Caco-2 (cell line): ENCODE measurements at regions not wholly inside any gene's neighbourhood (a gene's known extent, or its start where the extent isn't known, plus 50 kb on each side); places are given as distances from the start of the nearest gene placed in this dataset.

ENCODE experiments used
- BruUV-seq: library from RNA; stranded (reverse); fragments of 400-500 nt; replicated peaks from 2 replicates; lab custom pipeline; 2021; lab: Mats Ljungman, UMichigan
- CTCF ChIA-PET: fragments of 300-600 bp; sonication (Branson Sonifier 250); formaldehyde crosslinking; loops from one replicate; lab custom pipeline; 2022; ENCODE audit warnings: antibody characterized with exemption; lab: Charles Lee
- POLR2A ChIA-PET: fragments of 300-600 bp; sonication (Branson Sonifier 250); formaldehyde crosslinking; loops from one replicate; lab custom pipeline; 2022; ENCODE audit warnings: antibody characterized with exemption; lab: Charles Lee
- DNase-seq, 2 experiments: peaks; one replicate each; pipeline versions ENCODE4 v3.0.0 to v3.0.0-alpha.2; 2020 to 2022
- H3K27me3 ChIP-seq: replicated peaks from 2 replicates; pipeline ENCODE4 v1.6.0; 2011; ENCODE audit warnings: low read length; ENCODE audit not compliant: control insufficient read depth, insufficient read depth
- H3K36me3 ChIP-seq: 2 replicates; pipeline ENCODE4 v1.5.1; 2011; ENCODE audit warnings: low read length; ENCODE audit not compliant: control insufficient read depth, insufficient read depth
- H3K4me1 ChIP-seq: fragments of 250-450 bp; sonication (Bioruptor Pico); 2 replicates; pipeline ENCODE4 v1.5.1; 2020; ENCODE audit warnings: mild to moderate bottlenecking
- H3K4me3 ChIP-seq: 2 replicates; pipeline ENCODE4 v1.5.1; 2011; ENCODE audit warnings: low read depth, mild to moderate bottlenecking, control low read depth, low read length
- H3K9me3 ChIP-seq: fragments of 250-450 bp; sonication (Bioruptor Pico); 2 replicates; pipeline ENCODE4 v1.5.1; 2020; ENCODE audit warnings: mild to moderate bottlenecking, moderate library complexity
- H3K27ac Mint-ChIP-seq: one replicate; pipeline ENCODE4 v1.8.0; 2022; ENCODE audit warnings: mixed read lengths; ENCODE audit not compliant: unreplicated experiment
- H3K27me3 Mint-ChIP-seq: one replicate; pipeline ENCODE4 v1.8.0; 2022; ENCODE audit warnings: mixed read lengths; ENCODE audit not compliant: insufficient read depth, unreplicated experiment
- H3K36me3 Mint-ChIP-seq: one replicate; pipeline ENCODE4 v1.8.0; 2022; ENCODE audit warnings: mild to moderate bottlenecking, mixed read lengths; ENCODE audit not compliant: insufficient read depth, unreplicated experiment
- H3K4me1 Mint-ChIP-seq: one replicate; pipeline ENCODE4 v1.8.0; 2022; ENCODE audit warnings: low read depth, mixed read lengths; ENCODE audit not compliant: unreplicated experiment
- H3K4me3 Mint-ChIP-seq: one replicate; pipeline ENCODE4 v1.8.0; 2022; ENCODE audit warnings: mild to moderate bottlenecking, moderate library complexity, mixed read lengths; ENCODE audit not compliant: unreplicated experiment
- H3K9me3 Mint-ChIP-seq: one replicate; pipeline ENCODE4 v1.8.0; 2022; ENCODE audit warnings: mixed read lengths; ENCODE audit not compliant: unreplicated experiment
- intact Hi-C: fragments of 100-400 bp; cut with micrococcal nuclease; formaldehyde crosslinking; loops from one replicate; pipeline ENCODE4 v1.10.0; 2022; ENCODE audit not compliant: unreplicated experiment
- TF ChIP-seq, protein P1 (sequence below), 2 experiments: fragments of 200-600 bp in 1 of 2; IDR thresholded peaks; 1 replicate in 1 of 2; 2 replicates in 1 of 2; pipeline versions ENCODE4 v1.5.1 to v1.8.0; 2011 to 2022; ENCODE audit warnings: antibody characterized with exemption in 1 of 2, control low read depth in 1 of 2, inconsistent platforms in 1 of 2, low read depth in 1 of 2, low read length in 1 of 2, mild to moderate bottlenecking in 1 of 2, moderate library complexity in 1 of 2; ENCODE audit not compliant: insufficient read depth in 1 of 2, severe bottlenecking in 1 of 2, unreplicated experiment in 1 of 2

DNA sequence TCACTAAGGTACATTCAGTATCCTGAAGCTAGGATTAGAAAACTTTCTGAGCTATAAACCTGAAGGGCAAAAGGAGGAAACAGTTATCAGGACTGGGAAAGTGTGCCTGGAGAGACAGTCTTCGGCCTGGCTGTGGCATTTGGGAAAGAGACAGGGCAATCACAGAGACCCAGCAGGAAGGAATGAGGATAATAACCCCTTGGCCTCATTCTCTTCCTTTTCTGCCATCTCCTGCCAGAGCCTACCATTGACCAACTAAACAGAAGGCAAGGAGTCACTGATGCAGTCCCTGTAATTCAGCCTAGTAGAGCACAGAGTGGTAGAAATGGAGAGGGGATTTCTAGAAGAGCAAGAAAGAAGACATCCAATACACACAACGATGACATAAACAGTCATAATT is 359.4 kb downstream of the HDGFL1 start:
- Mint-ChIP-seq H3K4me3 (no peak overlapping the region), H3K27me3 (no peaks in the 10 kb centered on the region), H3K9me3 (no peaks in the 10 kb centered on the region), H3K27ac (no peak overlapping the region), H3K36me3 (peaks cover 5% of the 10 kb centered on the region), H3K4me1 (peaks cover 24% of the 10 kb centered on the region)
- TF ChIP-seq, protein P1, sequence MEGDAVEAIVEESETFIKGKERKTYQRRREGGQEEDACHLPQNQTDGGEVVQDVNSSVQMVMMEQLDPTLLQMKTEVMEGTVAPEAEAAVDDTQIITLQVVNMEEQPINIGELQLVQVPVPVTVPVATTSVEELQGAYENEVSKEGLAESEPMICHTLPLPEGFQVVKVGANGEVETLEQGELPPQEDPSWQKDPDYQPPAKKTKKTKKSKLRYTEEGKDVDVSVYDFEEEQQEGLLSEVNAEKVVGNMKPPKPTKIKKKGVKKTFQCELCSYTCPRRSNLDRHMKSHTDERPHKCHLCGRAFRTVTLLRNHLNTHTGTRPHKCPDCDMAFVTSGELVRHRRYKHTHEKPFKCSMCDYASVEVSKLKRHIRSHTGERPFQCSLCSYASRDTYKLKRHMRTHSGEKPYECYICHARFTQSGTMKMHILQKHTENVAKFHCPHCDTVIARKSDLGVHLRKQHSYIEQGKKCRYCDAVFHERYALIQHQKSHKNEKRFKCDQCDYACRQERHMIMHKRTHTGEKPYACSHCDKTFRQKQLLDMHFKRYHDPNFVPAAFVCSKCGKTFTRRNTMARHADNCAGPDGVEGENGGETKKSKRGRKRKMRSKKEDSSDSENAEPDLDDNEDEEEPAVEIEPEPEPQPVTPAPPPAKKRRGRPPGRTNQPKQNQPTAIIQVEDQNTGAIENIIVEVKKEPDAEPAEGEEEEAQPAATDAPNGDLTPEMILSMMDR (IDR thresholded peaks at IDR 0.05; ENCODE audit: insufficient read depth in 1 of 2, low read depth in 1 of 2, low read length in 1 of 2, severe bottlenecking in 1 of 2, unreplicated experiment in 1 of 2), result no peak
- H3K9me3 ChIP-seq, result no peaks in the 10 kb centered on the region
- CTCF ChIA-PET, result no interaction called here
- no peaks in the 10 kb centered on the region for H3K27me3 ChIP-seq
- BruUV-seq, result no TSS peak
- intact Hi-C loops, result no loop called here
- no peak for DNase-seq
- no peak overlapping the region for H3K4me3 ChIP-seq
- H3K36me3 ChIP-seq, result no peaks in the 10 kb centered on the region
- POLR2A ChIA-PET, result no interaction called here
- H3K4me1 ChIP-seq, result peaks cover 29% of the 10 kb centered on the region

DNA sequence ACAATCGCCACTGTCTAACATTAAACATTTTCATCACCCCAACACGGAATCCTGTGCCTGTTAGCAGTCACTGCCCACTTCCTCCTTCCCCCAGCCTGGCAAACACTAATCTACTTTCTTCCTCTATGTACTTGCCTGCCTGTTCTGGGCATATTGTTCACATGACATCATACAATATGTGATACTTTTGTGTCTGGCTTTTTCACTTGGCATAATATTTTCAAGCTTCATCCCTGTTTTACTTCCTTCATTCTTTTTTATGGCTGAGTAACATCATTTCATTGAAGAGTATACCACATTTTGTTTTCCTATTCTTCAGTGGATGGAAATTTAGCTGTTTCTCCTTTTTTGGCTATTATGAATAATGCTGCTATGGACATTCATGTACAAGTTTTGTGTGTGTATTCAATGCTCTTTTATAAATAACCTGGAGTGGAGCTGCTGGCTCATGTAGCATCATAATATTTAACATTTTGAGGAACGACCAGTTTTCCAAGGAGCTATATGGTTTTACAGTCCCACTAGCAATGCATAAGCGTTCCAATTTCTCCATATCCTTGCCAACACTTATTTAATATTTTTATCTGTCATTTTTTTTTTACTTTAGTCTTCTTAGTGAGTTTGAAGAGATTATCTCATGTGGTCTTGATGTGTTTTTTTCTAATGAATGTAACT is 360.1 kb downstream of the HDGFL1 start:
- TF ChIP-seq, protein P1 (IDR thresholded peaks at IDR 0.05; ENCODE audit: insufficient read depth in 1 of 2, low read depth in 1 of 2, low read length in 1 of 2, severe bottlenecking in 1 of 2, unreplicated experiment in 1 of 2), result no peak
- DNase-seq, result no peak
- Histone ChIP-seq H3K36me3 (no peaks in the 10 kb centered on the region), H3K27me3 (no peaks in the 10 kb centered on the region), H3K4me1 (peaks cover 23% of the 10 kb centered on the region), H3K4me3 (no peak overlapping the region), H3K9me3 (no peaks in the 10 kb centered on the region)
- ChIA-PET POLR2A (no interaction called here), CTCF (no interaction called here)
- H3K4me3 Mint-ChIP-seq, result no peak overlapping the region
- H3K9me3 Mint-ChIP-seq, result peaks cover 2% of the 10 kb centered on the region
- intact Hi-C loops, result no loop called here
- no peak overlapping the region for H3K27ac Mint-ChIP-seq
- no peaks in the 10 kb centered on the region for H3K27me3 Mint-ChIP-seq
- H3K36me3 Mint-ChIP-seq, result peaks cover 5% of the 10 kb centered on the region
- peaks cover 21% of the 10 kb centered on the region for H3K4me1 Mint-ChIP-seq
- no TSS peak for BruUV-seq

DNA sequence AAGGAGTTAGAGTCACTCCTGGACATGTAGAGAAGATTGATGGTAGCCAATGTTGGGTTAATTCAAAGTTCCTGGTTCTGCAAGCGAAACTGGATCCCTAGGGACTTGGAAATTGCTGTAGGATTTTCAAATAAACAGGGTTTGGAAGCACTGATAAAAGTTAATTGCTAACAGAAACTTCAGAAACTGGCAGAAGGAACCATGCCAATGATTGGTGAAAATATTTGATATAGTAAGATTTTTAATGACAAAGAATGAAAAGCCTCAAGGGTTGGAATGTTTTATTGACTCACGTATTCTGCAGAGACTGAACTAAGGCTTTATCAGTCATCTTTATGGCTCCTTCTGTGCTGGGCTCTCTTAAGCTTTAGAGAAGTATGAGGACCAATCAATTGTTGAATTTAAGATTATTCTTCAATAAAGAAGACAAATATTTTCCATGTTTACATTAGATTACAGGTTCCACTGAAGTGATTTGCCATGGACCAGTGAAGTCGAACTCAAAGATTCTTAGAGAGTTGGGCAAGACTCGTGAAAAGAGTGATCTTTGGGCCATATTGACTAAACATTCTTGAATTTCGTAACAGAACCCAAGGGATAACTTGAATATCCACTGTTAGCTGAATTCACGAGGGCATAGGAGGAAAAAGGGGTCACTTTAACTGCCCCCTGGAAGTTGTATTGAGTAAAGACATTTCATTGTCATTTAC is 371.4 kb downstream of the HDGFL1 start:
- TF ChIP-seq, protein P1 (IDR thresholded peaks at IDR 0.05; ENCODE audit: insufficient read depth in 1 of 2, low read depth in 1 of 2, low read length in 1 of 2, severe bottlenecking in 1 of 2, unreplicated experiment in 1 of 2), result no peak
- peak overlapping the region; percentile 12 for H3K4me3 Mint-ChIP-seq
- H3K36me3 Mint-ChIP-seq, result peaks cover 6% of the 10 kb centered on the region
- Histone ChIP-seq H3K9me3 (peaks cover 4% of the 10 kb centered on the region; the same call in 1 of the 2 replicates), H3K4me3 (no peak overlapping the region), H3K27me3 (no peaks in the 10 kb centered on the region), H3K4me1 (peaks cover 28% of the 10 kb centered on the region), H3K36me3 (no peaks in the 10 kb centered on the region)
- intact Hi-C loops, result loop anchor here (1.0 to 2.0 kb wide), 5 partner anchors 15 to 192 kb away; no protein-coding TSS in a partner anchor
- no TSS peak for BruUV-seq
- peaks cover 32% of the 10 kb centered on the region for H3K9me3 Mint-ChIP-seq
- DNase-seq, result peak; percentile 54 to 72
- H3K27me3 Mint-ChIP-seq, result no peaks in the 10 kb centered on the region
- ChIA-PET POLR2A (interaction anchor here (1.3 kb wide), 1 partner anchor 22 kb away, joined by 6 read pairs; no protein-coding TSS in a partner anchor), CTCF (interaction anchor here (0.9 kb wide), 1 partner anchor 14 kb away, joined by 3 read pairs; no protein-coding TSS in a partner anchor)
- peak overlapping the region; percentile 67 for H3K27ac Mint-ChIP-seq
- peaks cover 33% of the 10 kb centered on the region for H3K4me1 Mint-ChIP-seq
